ENCODE measurements at regions not wholly inside any gene's neighbourhood (a gene's known extent, or its start where the extent isn't known, plus 50 kb on each side); places are given as distances from the start of the nearest gene placed in this dataset.

DNA sequence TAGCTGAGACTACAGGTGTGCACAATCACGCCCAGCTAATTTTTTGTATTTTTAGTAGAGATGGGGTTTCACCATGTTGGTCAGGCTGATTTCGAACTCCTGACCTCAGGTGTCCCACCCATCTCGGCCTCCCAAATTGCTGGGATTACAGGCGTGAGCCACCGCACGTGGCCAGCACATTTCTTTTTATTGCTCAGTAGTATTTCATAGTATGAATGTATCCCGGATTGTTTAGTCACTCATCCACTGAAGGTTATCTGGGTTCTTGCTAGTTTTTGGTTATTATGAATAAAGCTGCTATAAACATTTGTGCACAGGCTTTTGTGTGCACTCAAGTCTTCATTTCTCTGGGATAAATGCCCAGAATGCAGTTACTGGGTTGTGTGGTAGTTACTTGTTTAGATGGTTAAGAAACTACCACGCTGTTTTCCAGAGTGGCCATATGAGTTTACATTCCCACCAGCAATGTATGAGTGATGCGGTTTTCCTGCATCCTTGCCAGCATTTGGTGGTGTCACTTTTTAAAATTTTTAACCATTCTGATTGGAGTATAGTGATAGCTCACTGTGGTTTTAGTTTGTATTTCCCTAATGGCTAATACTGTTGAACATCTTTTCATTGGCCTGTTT, 275.8 kb upstream of the LYZL1 start:
- no peaks in the 10 kb centered on the region for H3K9me3 ChIP-seq
- peaks cover 0 to 7% (median 0%) of the 10 kb centered on the region in 4 donors for H3K27me3 ChIP-seq
- TF ChIP-seq POLR2A (IDR thresholded peaks at IDR 0.05; ENCODE audit: low read depth) = no peak
- TF ChIP-seq, protein P1, sequence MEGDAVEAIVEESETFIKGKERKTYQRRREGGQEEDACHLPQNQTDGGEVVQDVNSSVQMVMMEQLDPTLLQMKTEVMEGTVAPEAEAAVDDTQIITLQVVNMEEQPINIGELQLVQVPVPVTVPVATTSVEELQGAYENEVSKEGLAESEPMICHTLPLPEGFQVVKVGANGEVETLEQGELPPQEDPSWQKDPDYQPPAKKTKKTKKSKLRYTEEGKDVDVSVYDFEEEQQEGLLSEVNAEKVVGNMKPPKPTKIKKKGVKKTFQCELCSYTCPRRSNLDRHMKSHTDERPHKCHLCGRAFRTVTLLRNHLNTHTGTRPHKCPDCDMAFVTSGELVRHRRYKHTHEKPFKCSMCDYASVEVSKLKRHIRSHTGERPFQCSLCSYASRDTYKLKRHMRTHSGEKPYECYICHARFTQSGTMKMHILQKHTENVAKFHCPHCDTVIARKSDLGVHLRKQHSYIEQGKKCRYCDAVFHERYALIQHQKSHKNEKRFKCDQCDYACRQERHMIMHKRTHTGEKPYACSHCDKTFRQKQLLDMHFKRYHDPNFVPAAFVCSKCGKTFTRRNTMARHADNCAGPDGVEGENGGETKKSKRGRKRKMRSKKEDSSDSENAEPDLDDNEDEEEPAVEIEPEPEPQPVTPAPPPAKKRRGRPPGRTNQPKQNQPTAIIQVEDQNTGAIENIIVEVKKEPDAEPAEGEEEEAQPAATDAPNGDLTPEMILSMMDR (IDR thresholded peaks at IDR 0.05) = no peak
- TF ChIP-seq EP300 (IDR thresholded peaks at IDR 0.05) = no peak
- TF ChIP-seq POLR2AphosphoS5 (IDR thresholded peaks at IDR 0.05) = no peak
- no peak overlapping the region for H3K27ac ChIP-seq (replicated peaks in 1 of 4)
- H3K4me3 ChIP-seq = no peak overlapping the region
- no peak for DNase-seq (ENCODE audit: extremely low spot score)
- intact Hi-C loops (cut with DNase I) = no loop called here
- no peaks in the 10 kb centered on the region for H3K4me1 ChIP-seq
- 85% methylated on average over 9 of the region's 9 CpGs for WGBS
- H3K36me3 ChIP-seq = no peaks in the 10 kb centered on the region

DNA sequence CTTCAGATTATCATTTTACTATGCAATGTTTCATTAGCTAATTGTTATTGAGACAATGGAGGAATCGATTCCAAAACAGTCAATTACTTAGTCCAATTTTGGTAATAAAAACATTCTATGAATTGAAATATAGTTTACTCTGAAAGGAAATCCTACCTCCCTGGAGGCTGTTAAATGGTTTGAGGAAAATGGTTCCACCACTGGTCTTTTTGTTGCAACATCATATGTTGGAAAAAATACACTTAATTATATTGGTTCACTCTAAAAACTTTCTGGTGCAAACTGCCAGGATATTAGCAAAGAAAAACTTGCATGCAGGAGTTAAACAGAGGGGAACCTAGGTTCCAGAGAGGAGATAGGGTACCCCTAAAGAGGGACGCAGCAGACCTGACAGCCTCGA, 267.3 kb upstream of the LYZL1 start:
- 67% methylated on average over 3 of the region's 3 CpGs for WGBS

DNA sequence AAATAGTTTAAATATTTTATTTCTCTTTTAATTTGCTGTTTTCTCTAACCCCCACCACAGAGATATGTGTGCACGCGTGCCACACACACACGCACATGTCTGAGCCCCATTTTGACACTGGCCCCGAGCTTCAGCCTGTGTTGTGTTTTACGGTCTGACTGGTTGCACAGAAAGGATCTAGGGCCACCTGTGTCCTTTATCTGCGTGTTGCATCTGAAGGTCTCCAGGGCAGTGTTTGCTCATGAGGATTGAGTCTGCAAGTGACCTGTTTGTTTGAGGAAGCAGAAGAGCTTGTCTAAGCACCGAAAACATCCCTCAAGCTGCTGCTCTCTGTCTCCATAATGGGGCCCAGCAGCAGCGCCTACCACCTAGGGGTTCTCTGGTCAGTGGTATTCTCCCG, 266.4 kb upstream of the LYZL1 start:
- H3K27ac ChIP-seq (replicated peaks in 1 of 4) = no peak overlapping the region
- peak; percentile 89 for DNase-seq (ENCODE audit: extremely low spot score)
- TF ChIP-seq, protein P1 (IDR thresholded peaks at IDR 0.05) = no peak
- TF ChIP-seq POLR2A (IDR thresholded peaks at IDR 0.05; ENCODE audit: low read depth) (no peak), EP300 (IDR thresholded peaks at IDR 0.05) (no peak), POLR2AphosphoS5 (IDR thresholded peaks at IDR 0.05) (no peak)
- H3K9me3 ChIP-seq = no peaks in the 10 kb centered on the region
- 91% methylated on average over 9 of the region's 9 CpGs for WGBS
- H3K4me1 ChIP-seq = no peaks in the 10 kb centered on the region
- H3K36me3 ChIP-seq = no peaks in the 10 kb centered on the region
- no peak overlapping the region for H3K4me3 ChIP-seq
- no peaks in the 10 kb centered on the region for H3K27me3 ChIP-seq
- intact Hi-C loops (cut with DNase I) = no loop called here

More for the DNA sequence above, 267.3 kb upstream of the LYZL1 start:
- no peaks in the 10 kb centered on the region for H3K4me1 ChIP-seq
- no peaks in the 10 kb centered on the region for H3K36me3 ChIP-seq
- DNase-seq (ENCODE audit: extremely low spot score) = no peak
- H3K27me3 ChIP-seq = no peaks in the 10 kb centered on the region
- intact Hi-C loops (cut with DNase I) = no loop called here
- no peak overlapping the region for H3K4me3 ChIP-seq
- TF ChIP-seq POLR2AphosphoS5 (IDR thresholded peaks at IDR 0.05) (no peak), POLR2A (IDR thresholded peaks at IDR 0.05; ENCODE audit: low read depth) (no peak), EP300 (IDR thresholded peaks at IDR 0.05) (no peak)
- TF ChIP-seq, protein P1 (IDR thresholded peaks at IDR 0.05) = no peak
- no peaks in the 10 kb centered on the region for H3K9me3 ChIP-seq
- no peak overlapping the region for H3K27ac ChIP-seq (replicated peaks in 1 of 4)

DNA sequence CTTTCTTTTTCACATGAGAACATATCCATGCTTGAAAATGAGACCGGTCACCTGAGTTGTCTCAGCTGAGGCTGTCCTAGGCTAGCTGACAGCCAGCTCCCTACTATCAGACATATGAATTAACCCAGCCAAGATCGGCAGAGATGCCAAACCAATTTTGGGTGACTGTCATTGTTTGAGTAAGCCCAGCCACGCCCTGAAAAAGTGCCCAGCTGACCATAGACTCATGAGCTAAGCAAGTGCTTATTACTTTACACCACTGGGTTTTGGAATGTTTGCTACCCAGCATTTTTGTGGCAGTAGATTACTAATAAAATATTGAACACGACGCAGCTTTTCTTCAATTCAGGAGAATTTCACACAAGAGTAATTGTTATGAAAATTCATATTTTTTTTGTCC, 265.2 kb upstream of the LYZL1 start:
- no peaks in the 10 kb centered on the region for H3K36me3 ChIP-seq
- H3K27ac ChIP-seq (replicated peaks in 1 of 4) = no peak overlapping the region
- no peaks in the 10 kb centered on the region for H3K27me3 ChIP-seq
- no peak overlapping the region for H3K4me3 ChIP-seq
- intact Hi-C loops (cut with DNase I) = no loop called here
- DNase-seq (ENCODE audit: extremely low spot score) = no peak
- TF ChIP-seq, protein P1 (IDR thresholded peaks at IDR 0.05) = no peak
- no peak for TF ChIP-seq POLR2A (IDR thresholded peaks at IDR 0.05; ENCODE audit: low read depth)
- no peak for TF ChIP-seq EP300 (IDR thresholded peaks at IDR 0.05)
- TF ChIP-seq POLR2AphosphoS5 (IDR thresholded peaks at IDR 0.05) = no peak
- H3K4me1 ChIP-seq = no peaks in the 10 kb centered on the region
- WGBS = 90% methylated on average over 5 of the region's 5 CpGs
- no peaks in the 10 kb centered on the region for H3K9me3 ChIP-seq
